ENCODE measurements at regions not wholly inside any gene's neighbourhood (a gene's known extent, or its start where the extent isn't known, plus 50 kb on each side); places are given as distances from the start of the nearest gene placed in this dataset.

- no peak for TF ChIP-seq REST (IDR thresholded peaks at IDR 0.05; ENCODE audit: insufficient read depth in 1 of 2, low read depth in 2 of 2, low read length in 2 of 2)
- TF ChIP-seq POLR2AphosphoS5 (IDR thresholded peaks at IDR 0.05; ENCODE audit: low read depth, low read length), result no peak
- no peak for TF ChIP-seq TAF1 (IDR thresholded peaks at IDR 0.05; ENCODE audit: borderline replicate concordance, insufficient read depth, low read length)
- no peak for TF ChIP-seq SIN3A (IDR thresholded peaks at IDR 0.05; ENCODE audit: borderline replicate concordance, insufficient read depth, low read length)
- no peak for TF ChIP-seq FOXP2 (optimal IDR thresholded peaks at IDR 0.05; ENCODE audit: borderline replicate concordance, extremely low read depth, extremely low read length, insufficient read depth)
Measured at GRCh38 chr16:86959091-86959651, 358.0 kb downstream of the C16orf95 start.
